GM12865 (cell line): ENCODE measurements at regions not wholly inside any gene's neighbourhood (a gene's known extent, or its start where the extent isn't known, plus 50 kb on each side); places are given as distances from the start of the nearest gene placed in this dataset.

Experiments
- DNase-seq: peaks from one replicate; pipeline ENCODE4 v3.0.0; 2010; ENCODE audit warnings: low read depth
- H3K4me3 ChIP-seq: 2 replicates; pipeline ENCODE4 v1.5.1; 2011; ENCODE audit warnings: mild to moderate bottlenecking, low read depth, low read length, control low read depth
- CTCF ChIP-seq: IDR thresholded peaks from 2 replicates; pipeline ENCODE4 v1.5.1; 2011; ENCODE audit warnings: low read length, control low read depth, low read depth, inconsistent platforms; ENCODE audit not compliant: insufficient read depth; ENCODE audit errors: missing control alignments

GRCh38 chr4:169859366-169860216 is 101.8 kb upstream of the HPF1 start:
- no peak for DNase-seq
- no peak for TF ChIP-seq CTCF
- no peak overlapping the region for H3K4me3 ChIP-seq

- no peak for DNase-seq
- no peak for TF ChIP-seq CTCF
- H3K4me3 ChIP-seq: no peak overlapping the region
These were observed 96.3 kb upstream of the HPF1 start for GRCh38 chr4:169854090-169854489.

GRCh38 chr4:169852481-169852880 is 94.7 kb upstream of the HPF1 start:
- no peak for TF ChIP-seq CTCF
- DNase-seq: no peak
- no peak overlapping the region for H3K4me3 ChIP-seq

GRCh38 chr4:169851750-169852149 is 94.0 kb upstream of the HPF1 start:
- no peak for TF ChIP-seq CTCF
- H3K4me3 ChIP-seq: no peak overlapping the region
- no peak for DNase-seq

- TF ChIP-seq CTCF: no peak
- no peak for DNase-seq
- H3K4me3 ChIP-seq: no peak overlapping the region
These were observed 91.7 kb upstream of the HPF1 start for GRCh38 chr4:169849456-169849855.

- DNase-seq: no peak
- no peak for TF ChIP-seq CTCF
- no peak overlapping the region for H3K4me3 ChIP-seq
These were observed 90.3 kb upstream of the HPF1 start for GRCh38 chr4:169848018-169848417.

GRCh38 chr4:169847171-169847570 is 89.4 kb upstream of the HPF1 start:
- TF ChIP-seq CTCF: no peak
- no peak for DNase-seq
- H3K4me3 ChIP-seq: no peak overlapping the region
